Common myeloid progenitor, CD34-positive (primary cell): ENCODE measurements at regions not wholly inside any gene's neighbourhood (a gene's known extent, or its start where the extent isn't known, plus 50 kb on each side); places are given as distances from the start of the nearest gene placed in this dataset.

Experiments
- CTCF ChIA-PET: fragments of 350-600 bp; sonication (Branson Sonifier 250); formaldehyde crosslinking; loops from one replicate; lab custom pipeline; 2021; ENCODE audit warnings: antibody characterized with exemption; lab: Charles Lee
- POLR2A ChIA-PET: fragments of 350-600 bp; sonication (Branson Sonifier 250); formaldehyde crosslinking; loops from one replicate; lab custom pipeline; 2021; ENCODE audit warnings: antibody characterized with exemption; lab: Charles Lee
- DNase-seq, 3 donors: peaks; one replicate each; pipeline versions ENCODE4 v3.0.0 to v3.0.0-alpha.2; 2013
- H3K27ac ChIP-seq, 2 experiments: 1 replicate in 1 of 2; 2 replicates in 1 of 2; pipeline ENCODE4 v1.7.0; 2013; ENCODE audit warnings: inconsistent platforms in 2 of 2, low read length in 2 of 2, mild to moderate bottlenecking in 2 of 2, low read depth in 1 of 2, moderate library complexity in 1 of 2; ENCODE audit not compliant: severe bottlenecking in 2 of 2, insufficient read depth in 1 of 2, poor library complexity in 1 of 2
- H3K27me3 ChIP-seq, 5 experiments: replicated peaks in 2 of 5; 1 replicate in 3 of 5; 2 replicates in 2 of 5; pipeline versions ENCODE4 v1.6.1 to v1.7.0; 2013; ENCODE audit warnings: low read length in 4 of 5, mild to moderate bottlenecking in 2 of 5, moderate library complexity in 2 of 5, inconsistent platforms in 1 of 5; ENCODE audit not compliant: insufficient read depth in 5 of 5, control insufficient read depth in 4 of 5
- H3K36me3 ChIP-seq, 4 experiments: 1 replicate in 2 of 4; 2 replicates in 2 of 4; pipeline versions ENCODE4 v1.6.1 to v1.7.0; 2013; ENCODE audit warnings: low read length in 3 of 4, control low read depth in 1 of 4, mild to moderate bottlenecking in 1 of 4; ENCODE audit not compliant: control insufficient read depth in 4 of 4, insufficient read depth in 4 of 4
- H3K4me1 ChIP-seq, 4 experiments: 1 replicate in 3 of 4; 2 replicates in 1 of 4; pipeline versions ENCODE4 v1.6.1 to v1.7.1; 2013; ENCODE audit warnings: low read length in 3 of 4, mild to moderate bottlenecking in 3 of 4, control low read depth in 1 of 4, inconsistent platforms in 1 of 4, moderate library complexity in 1 of 4; ENCODE audit not compliant: control insufficient read depth in 4 of 4, insufficient read depth in 4 of 4; ENCODE audit errors: control extremely low read depth in 1 of 4
- H3K4me3 ChIP-seq, 7 experiments: 1 replicate in 4 of 7; 2 replicates in 3 of 7; pipeline versions ENCODE4 v1.5.1 to v1.7.0; 2013; ENCODE audit warnings: mild to moderate bottlenecking in 7 of 7, low read length in 6 of 7, moderate library complexity in 6 of 7, inconsistent platforms in 2 of 7, low read depth in 2 of 7, control low read depth in 1 of 7; ENCODE audit not compliant: insufficient read depth in 4 of 7, control insufficient read depth in 1 of 7; ENCODE audit errors: extremely low read depth in 1 of 7
- H3K9me3 ChIP-seq, 5 experiments: 1 replicate in 4 of 5; 2 replicates in 1 of 5; pipeline versions ENCODE4 v1.6.1 to v1.7.1; 2013; ENCODE audit warnings: low read length in 4 of 5, mild to moderate bottlenecking in 2 of 5, inconsistent platforms in 1 of 5, low read depth in 1 of 5, moderate library complexity in 1 of 5; ENCODE audit not compliant: control insufficient read depth in 4 of 5, insufficient read depth in 2 of 5; ENCODE audit errors: control extremely low read depth in 1 of 5
- WGBS: methylation state at CpG from one replicate; pipeline ENCODE4 v1.1.5; 2013; ENCODE audit not compliant: insufficient coverage; 5-methylcytosine and 5-hydroxymethylcytosine counted together

DNA sequence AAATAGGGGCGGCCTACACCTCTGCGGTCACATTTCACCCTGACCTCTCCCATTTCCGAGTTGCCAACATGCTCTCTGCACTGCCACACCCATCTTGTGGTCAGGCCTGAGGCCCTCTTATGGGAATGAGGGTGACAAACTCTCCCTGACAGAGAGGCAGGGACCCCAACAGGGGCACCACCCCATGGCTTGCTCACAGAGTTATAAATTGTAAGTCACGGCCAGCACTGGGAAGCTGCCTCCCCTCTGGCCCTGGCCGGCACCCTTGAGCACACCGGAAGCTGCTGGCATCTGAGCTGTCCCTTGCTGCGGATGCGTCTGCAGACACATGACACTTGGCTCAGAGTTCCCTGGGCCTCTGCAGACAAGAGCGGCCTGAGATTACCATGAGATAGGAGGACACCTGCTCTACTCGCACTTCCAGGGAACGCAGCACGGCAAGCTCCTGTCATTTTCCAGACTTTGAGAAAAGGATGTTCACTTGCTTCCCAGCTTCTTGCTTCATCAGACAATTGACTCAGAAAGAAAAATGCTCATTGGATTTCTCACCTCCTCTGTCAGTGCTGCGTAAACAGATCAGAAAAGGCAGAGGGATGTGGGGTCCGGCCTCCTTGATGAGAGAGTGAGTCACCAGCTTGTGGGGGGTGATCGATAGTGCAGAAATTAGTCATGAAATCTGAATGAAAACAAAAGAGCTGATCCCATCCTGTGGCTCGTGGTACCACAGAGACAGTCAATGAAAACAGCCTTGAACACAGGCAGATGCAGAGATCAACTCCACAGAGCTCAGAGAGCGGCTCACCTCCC is 269.8 kb downstream of the SYK start:
- DNase-seq, result no peak
- Histone ChIP-seq H3K27me3 (peaks cover 0 to 2% (median 0%) of the 10 kb centered on the region in 5 experiments), H3K9me3 (peaks cover 0 to 6% (median 0%) of the 10 kb centered on the region in 5 experiments), H3K36me3 (no peaks in the 10 kb centered on the region), H3K4me1 (no peaks in the 10 kb centered on the region), H3K4me3 (no peak overlapping the region), H3K27ac (no peak overlapping the region)
- CTCF ChIA-PET, result interaction anchor here (0.8 kb wide), 2 partner anchors 18 to 30 kb away, joined by 3 to 4 read pairs; no protein-coding TSS in a partner anchor
- WGBS, result 94% methylated on average over 14 of the region's 17 CpGs
- POLR2A ChIA-PET, result interaction anchor here (0.6 kb wide), 1 partner anchor 11 kb away, joined by 5 read pairs; no protein-coding TSS in a partner anchor

DNA sequence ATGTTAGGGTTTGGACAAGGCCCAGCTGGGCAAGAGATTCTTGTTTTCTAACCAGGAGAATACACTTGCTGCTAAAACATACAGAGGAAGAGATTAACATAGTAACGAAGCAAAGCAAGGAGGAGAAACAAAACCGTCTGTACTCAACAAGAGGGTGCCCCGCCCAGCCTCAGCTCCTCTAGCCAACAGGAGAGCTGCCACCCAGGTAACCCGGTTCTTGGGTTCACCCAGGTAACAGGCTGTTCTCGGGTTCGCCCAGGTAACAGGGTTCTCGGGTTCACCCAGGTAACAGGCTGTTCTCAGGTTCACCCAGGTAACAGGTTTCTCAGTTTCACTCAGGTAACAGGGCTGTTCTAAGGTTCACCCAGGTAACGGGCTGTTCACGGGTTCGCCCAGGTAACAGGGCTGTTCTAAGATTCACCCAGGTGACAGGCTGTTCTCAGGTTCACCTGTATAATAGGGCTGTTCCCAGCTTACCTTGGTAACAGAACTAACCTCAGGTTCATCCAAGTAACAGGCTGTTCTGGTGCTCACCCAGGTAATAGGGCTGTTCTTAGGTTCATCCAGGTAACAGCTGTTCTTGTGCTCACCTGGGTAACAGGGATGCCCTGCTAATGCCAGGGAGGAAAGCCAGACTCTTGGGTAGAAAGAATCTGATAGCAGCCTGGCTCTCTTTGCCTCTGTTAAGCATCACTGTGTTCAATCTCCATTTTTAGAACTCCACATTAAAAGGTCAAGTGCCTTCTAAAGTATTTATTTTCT is 271.6 kb downstream of the SYK start:
- Histone ChIP-seq H3K9me3 (peaks cover 0 to 6% (median 0%) of the 10 kb centered on the region in 5 experiments), H3K4me1 (no peaks in the 10 kb centered on the region), H3K4me3 (no peak overlapping the region), H3K27ac (no peak overlapping the region), H3K27me3 (peaks cover 0 to 2% (median 0%) of the 10 kb centered on the region in 5 experiments), H3K36me3 (no peaks in the 10 kb centered on the region)
- CTCF ChIA-PET, result interaction anchor here (1.1 kb wide), 1 partner anchor 16 kb away, joined by 4 read pairs; no protein-coding TSS in a partner anchor
- no peak for DNase-seq
- 98% methylated on average over 10 of the region's 10 CpGs for WGBS
- POLR2A ChIA-PET, result no interaction called here

DNA sequence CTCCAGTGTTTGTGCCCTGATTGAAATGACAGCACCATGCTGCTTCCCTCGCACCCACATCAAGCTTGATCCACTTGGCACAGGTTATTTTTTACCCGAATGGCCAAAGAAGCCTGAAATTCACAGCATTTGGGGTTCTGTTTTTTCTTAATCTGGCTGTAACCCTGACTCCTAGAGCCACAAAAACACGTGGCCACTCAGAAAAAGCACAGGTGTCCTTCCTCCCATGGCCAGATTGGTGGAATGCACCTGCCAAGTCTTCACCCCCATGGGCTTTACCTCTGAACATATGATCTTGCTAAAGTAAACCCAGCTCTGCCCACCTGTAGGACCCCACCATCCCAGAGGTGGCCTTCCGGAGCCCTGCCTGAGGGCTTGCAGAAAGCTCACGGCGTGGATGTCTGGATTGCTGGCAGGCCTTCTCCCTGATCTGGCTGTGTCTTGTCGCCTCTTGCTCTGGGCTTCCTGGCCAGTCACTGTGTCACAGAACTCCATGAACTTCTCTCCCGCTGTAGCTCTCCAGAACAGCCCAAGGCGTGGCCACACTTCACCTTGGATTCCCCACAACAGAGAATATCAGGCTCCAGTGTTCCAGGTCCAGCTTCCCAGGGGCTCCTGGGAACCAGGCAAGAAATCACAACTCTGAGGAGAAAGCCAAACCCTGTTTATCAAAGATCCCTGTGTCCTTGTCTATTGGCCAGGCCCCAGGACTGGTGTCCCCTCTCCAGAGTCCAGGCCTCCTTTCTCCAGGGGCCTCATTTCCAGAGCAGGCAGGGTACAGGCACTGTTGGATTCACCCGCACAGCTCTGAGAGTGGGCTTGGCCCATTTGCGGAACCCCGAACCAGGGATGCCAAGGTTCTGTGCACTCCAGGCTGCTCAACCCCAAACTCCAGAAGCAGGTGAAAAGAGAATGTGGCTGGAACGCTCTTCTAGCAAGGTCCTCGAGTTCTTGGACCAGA is 272.5 kb downstream of the SYK start:
- Histone ChIP-seq H3K9me3 (peaks cover 0 to 4% (median 0%) of the 10 kb centered on the region in 5 experiments), H3K36me3 (no peaks in the 10 kb centered on the region), H3K4me3 (no peak overlapping the region), H3K27ac (no peak overlapping the region), H3K4me1 (no peaks in the 10 kb centered on the region), H3K27me3 (peaks cover 0 to 2% (median 0%) of the 10 kb centered on the region in 5 experiments)
- ChIA-PET CTCF (interaction anchor here (1.1 kb wide), 1 partner anchor 15 kb away, joined by 4 read pairs; no protein-coding TSS in a partner anchor), POLR2A (no interaction called here)
- no peak for DNase-seq
- 91% methylated on average over 10 of the region's 14 CpGs for WGBS

DNA sequence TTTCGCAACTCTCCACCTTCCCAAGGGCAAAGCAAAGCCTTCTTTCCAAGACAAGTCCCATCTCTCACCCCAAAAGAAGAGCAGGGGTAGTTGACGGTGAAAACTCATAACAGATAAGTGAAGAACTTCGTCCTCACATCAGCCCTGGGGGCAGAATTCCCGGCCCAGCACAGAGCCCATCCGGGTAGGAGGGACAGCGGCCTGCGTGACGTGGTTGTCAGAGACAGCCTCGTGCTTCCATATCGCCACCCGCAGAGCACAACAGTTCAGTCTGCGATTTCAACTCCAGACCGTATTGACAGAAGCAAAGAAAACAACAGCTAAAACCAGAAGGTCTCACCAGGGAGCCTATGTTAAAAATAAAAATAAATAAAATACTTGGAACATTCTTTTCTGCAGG is 273.2 kb downstream of the SYK start:
- 98% methylated on average over 13 of the region's 13 CpGs for WGBS

GRCh38 chr9:91075279-91075678 is 273.7 kb downstream of the SYK start:
- Histone ChIP-seq H3K27ac (no peak overlapping the region), H3K4me1 (no peaks in the 10 kb centered on the region), H3K4me3 (no peak overlapping the region), H3K27me3 (peaks cover 0 to 2% (median 0%) of the 10 kb centered on the region in 5 experiments), H3K9me3 (no peaks in the 10 kb centered on the region), H3K36me3 (no peaks in the 10 kb centered on the region)
- CTCF ChIA-PET, result no interaction called here
- DNase-seq, result no peak
- POLR2A ChIA-PET, result interaction anchor here (0.6 kb wide), 1 partner anchor 163 kb away, joined by 3 read pairs; no protein-coding TSS in a partner anchor
- 94% methylated on average over 6 of the region's 8 CpGs for WGBS

More for the DNA sequence above, 273.2 kb downstream of the SYK start:
- Histone ChIP-seq H3K4me3 (no peak overlapping the region), H3K36me3 (no peaks in the 10 kb centered on the region), H3K4me1 (no peaks in the 10 kb centered on the region), H3K27me3 (peaks cover 0 to 2% (median 0%) of the 10 kb centered on the region in 5 experiments), H3K27ac (no peak overlapping the region), H3K9me3 (no peaks in the 10 kb centered on the region)
- ChIA-PET CTCF (no interaction called here), POLR2A (interaction anchor here (0.6 kb wide), 1 partner anchor 164 kb away, joined by 3 read pairs; no protein-coding TSS in a partner anchor)
- DNase-seq, result no peak

GRCh38 chr9:91077624-91078368 is 276.2 kb downstream of the SYK start:
- no peak for DNase-seq
- Histone ChIP-seq H3K4me1 (no peaks in the 10 kb centered on the region), H3K27me3 (peaks cover 0 to 2% (median 0%) of the 10 kb centered on the region in 5 experiments), H3K9me3 (no peaks in the 10 kb centered on the region), H3K4me3 (no peak overlapping the region), H3K27ac (no peak overlapping the region), H3K36me3 (no peaks in the 10 kb centered on the region)
- 100% methylated on average over 3 of the region's 6 CpGs for WGBS
- POLR2A ChIA-PET, result no interaction called here
- CTCF ChIA-PET, result no interaction called here
